Astrocyte (in vitro differentiated cells and primary cell): ENCODE measurements at regions not wholly inside any gene's neighbourhood (a gene's known extent, or its start where the extent isn't known, plus 50 kb on each side); places are given as distances from the start of the nearest gene placed in this dataset.

Source experiments
- DNase-seq: peaks from one replicate; pipeline ENCODE4 v3.0.0-alpha.2; 2010; ENCODE audit warnings: low read depth
- FAIRE-seq: peaks from 2 replicates; lab custom pipeline; 2011; peaks lifted over from hg19 to GRCh38; lab: Jason Lieb, UNC
- H2AFZ ChIP-seq: 2 replicates; pipeline ENCODE4 v1.6.0; 2012; ENCODE audit warnings: low read depth, low read length, inconsistent platforms
- H3K27ac ChIP-seq: 2 replicates; pipeline ENCODE4 v1.5.1; 2011; ENCODE audit warnings: low read depth, low read length, inconsistent platforms
- H3K27me3 ChIP-seq: 2 replicates; pipeline ENCODE4 v1.6.0; 2011; ENCODE audit warnings: low read length, inconsistent platforms; ENCODE audit not compliant: insufficient read depth
- H3K36me3 ChIP-seq: 2 replicates; pipeline ENCODE4 v1.5.1; 2011; ENCODE audit warnings: low read length, inconsistent platforms; ENCODE audit not compliant: insufficient read depth
- H3K4me1 ChIP-seq: 2 replicates; pipeline ENCODE4 v1.5.1; 2011; ENCODE audit warnings: low read length, inconsistent platforms; ENCODE audit not compliant: insufficient read depth
- H3K4me2 ChIP-seq: 2 replicates; pipeline ENCODE4 v1.6.0; 2012; ENCODE audit warnings: low read length, inconsistent platforms
- H3K4me3 ChIP-seq: 2 replicates; pipeline ENCODE4 v1.5.1; 2011; ENCODE audit warnings: low read depth, mild to moderate bottlenecking, low read length, inconsistent platforms; ENCODE audit not compliant: insufficient read depth
- H3K79me2 ChIP-seq: 2 replicates; pipeline ENCODE4 v1.6.0; 2012; ENCODE audit warnings: mild to moderate bottlenecking, low read length, inconsistent platforms; ENCODE audit not compliant: insufficient read depth
- H3K9ac ChIP-seq: 2 replicates; pipeline ENCODE4 v1.6.0; 2012; ENCODE audit warnings: mild to moderate bottlenecking, low read length, inconsistent platforms
- H3K9me3 ChIP-seq: 2 replicates; pipeline ENCODE4 v1.5.1; 2012; ENCODE audit warnings: low read depth, mild to moderate bottlenecking, low read length, inconsistent platforms; ENCODE audit not compliant: insufficient read depth
- H4K20me1 ChIP-seq: 2 replicates; pipeline ENCODE4 v1.6.0; 2012; ENCODE audit warnings: low read length, inconsistent platforms; ENCODE audit not compliant: insufficient read depth
- H3K27ac Mint-ChIP-seq: one replicate; pipeline ENCODE4 v1.8.0; 2021; ENCODE audit warnings: mild to moderate bottlenecking, mixed read lengths; ENCODE audit not compliant: unreplicated experiment
- H3K27me3 Mint-ChIP-seq: one replicate; pipeline ENCODE4 v1.8.0; 2021; ENCODE audit warnings: low read depth, mixed read lengths; ENCODE audit not compliant: unreplicated experiment
- H3K36me3 Mint-ChIP-seq: one replicate; pipeline ENCODE4 v1.8.0; 2021; ENCODE audit warnings: low read depth, mixed read lengths; ENCODE audit not compliant: unreplicated experiment
- H3K4me1 Mint-ChIP-seq: one replicate; pipeline ENCODE4 v1.8.0; 2021; ENCODE audit warnings: low read depth, mixed read lengths; ENCODE audit not compliant: unreplicated experiment
- H3K4me3 Mint-ChIP-seq: one replicate; pipeline ENCODE4 v1.8.0; 2021; ENCODE audit warnings: mild to moderate bottlenecking, moderate library complexity, mixed read lengths; ENCODE audit not compliant: unreplicated experiment
- H3K9me3 Mint-ChIP-seq: one replicate; pipeline ENCODE4 v1.8.0; 2021; ENCODE audit warnings: mild to moderate bottlenecking, mixed read lengths; ENCODE audit not compliant: unreplicated experiment
- EZH2 ChIP-seq: IDR thresholded peaks from 2 replicates; pipeline ENCODE4 v1.6.1; 2012; ENCODE audit warnings: mild to moderate bottlenecking, low read length, inconsistent platforms; ENCODE audit not compliant: insufficient read depth
- TF ChIP-seq, protein P1 (sequence below): IDR thresholded peaks from 2 replicates; pipeline ENCODE4 v1.5.1; 2011; ENCODE audit warnings: low read depth, mild to moderate bottlenecking, inconsistent platforms, low read length, moderate library complexity; ENCODE audit not compliant: insufficient read depth

GRCh38 chr14:54116972-54117371, 160.3 kb upstream of the BMP4 start:
- Histone ChIP-seq H3K36me3 (no peaks in the 10 kb centered on the region), H4K20me1 (no peaks in the 10 kb centered on the region), H3K27ac (no peak overlapping the region), H3K4me3 (no peak overlapping the region), H3K9ac (no peak overlapping the region), H3K27me3 (no peaks in the 10 kb centered on the region), H3K4me1 (no peaks in the 10 kb centered on the region), H2AFZ (no peak overlapping the region), H3K9me3 (no peaks in the 10 kb centered on the region), H3K4me2 (no peak overlapping the region), H3K79me2 (no peaks in the 10 kb centered on the region)
- FAIRE-seq (peak; percentile 5), DNase-seq (peak; percentile 76)
- H3K36me3 Mint-ChIP-seq = no peaks in the 10 kb centered on the region
- no peak overlapping the region for H3K4me3 Mint-ChIP-seq
- TF ChIP-seq, protein P1, sequence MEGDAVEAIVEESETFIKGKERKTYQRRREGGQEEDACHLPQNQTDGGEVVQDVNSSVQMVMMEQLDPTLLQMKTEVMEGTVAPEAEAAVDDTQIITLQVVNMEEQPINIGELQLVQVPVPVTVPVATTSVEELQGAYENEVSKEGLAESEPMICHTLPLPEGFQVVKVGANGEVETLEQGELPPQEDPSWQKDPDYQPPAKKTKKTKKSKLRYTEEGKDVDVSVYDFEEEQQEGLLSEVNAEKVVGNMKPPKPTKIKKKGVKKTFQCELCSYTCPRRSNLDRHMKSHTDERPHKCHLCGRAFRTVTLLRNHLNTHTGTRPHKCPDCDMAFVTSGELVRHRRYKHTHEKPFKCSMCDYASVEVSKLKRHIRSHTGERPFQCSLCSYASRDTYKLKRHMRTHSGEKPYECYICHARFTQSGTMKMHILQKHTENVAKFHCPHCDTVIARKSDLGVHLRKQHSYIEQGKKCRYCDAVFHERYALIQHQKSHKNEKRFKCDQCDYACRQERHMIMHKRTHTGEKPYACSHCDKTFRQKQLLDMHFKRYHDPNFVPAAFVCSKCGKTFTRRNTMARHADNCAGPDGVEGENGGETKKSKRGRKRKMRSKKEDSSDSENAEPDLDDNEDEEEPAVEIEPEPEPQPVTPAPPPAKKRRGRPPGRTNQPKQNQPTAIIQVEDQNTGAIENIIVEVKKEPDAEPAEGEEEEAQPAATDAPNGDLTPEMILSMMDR = no peak
- no peak for TF ChIP-seq EZH2
- H3K27ac Mint-ChIP-seq = no peak overlapping the region
- peaks cover 3% of the 10 kb centered on the region for H3K27me3 Mint-ChIP-seq
- H3K4me1 Mint-ChIP-seq = peaks cover 8% of the 10 kb centered on the region
- H3K9me3 Mint-ChIP-seq = no peaks in the 10 kb centered on the region

- Histone ChIP-seq H3K27me3 (no peaks in the 10 kb centered on the region), H2AFZ (no peak overlapping the region), H3K79me2 (no peaks in the 10 kb centered on the region), H3K4me2 (no peak overlapping the region), H3K9ac (no peak overlapping the region), H3K36me3 (no peaks in the 10 kb centered on the region), H3K9me3 (no peaks in the 10 kb centered on the region), H3K4me3 (no peak overlapping the region), H3K4me1 (no peaks in the 10 kb centered on the region), H3K27ac (no peak overlapping the region), H4K20me1 (no peaks in the 10 kb centered on the region)
- H3K27me3 Mint-ChIP-seq = peaks cover 3% of the 10 kb centered on the region
- no peaks in the 10 kb centered on the region for H3K9me3 Mint-ChIP-seq
- DNase-seq = no peak
- peaks cover 8% of the 10 kb centered on the region for H3K4me1 Mint-ChIP-seq
- no peaks in the 10 kb centered on the region for H3K36me3 Mint-ChIP-seq
- FAIRE-seq = no peak
- H3K4me3 Mint-ChIP-seq = no peak overlapping the region
- no peak overlapping the region for H3K27ac Mint-ChIP-seq
- TF ChIP-seq, protein P1 = no peak
- no peak for TF ChIP-seq EZH2
These were observed 160.8 kb upstream of the BMP4 start for GRCh38 chr14:54117396-54117795.

- Histone ChIP-seq H3K4me3 (no peak overlapping the region), H3K79me2 (no peaks in the 10 kb centered on the region), H3K9me3 (no peaks in the 10 kb centered on the region), H3K4me2 (no peak overlapping the region), H2AFZ (no peak overlapping the region), H3K27ac (no peak overlapping the region), H3K27me3 (no peaks in the 10 kb centered on the region), H3K4me1 (no peaks in the 10 kb centered on the region), H3K36me3 (no peaks in the 10 kb centered on the region), H3K9ac (no peak overlapping the region), H4K20me1 (no peaks in the 10 kb centered on the region)
- no peak overlapping the region for H3K27ac Mint-ChIP-seq
- FAIRE-seq (no peak), DNase-seq (no peak)
- peaks cover 3% of the 10 kb centered on the region for H3K27me3 Mint-ChIP-seq
- H3K4me3 Mint-ChIP-seq = no peak overlapping the region
- H3K36me3 Mint-ChIP-seq = no peaks in the 10 kb centered on the region
- TF ChIP-seq EZH2 = no peak
- TF ChIP-seq, protein P1 = no peak
- H3K9me3 Mint-ChIP-seq = no peaks in the 10 kb centered on the region
- peaks cover 8% of the 10 kb centered on the region for H3K4me1 Mint-ChIP-seq
These were observed 161.3 kb upstream of the BMP4 start for GRCh38 chr14:54117924-54118323.
